ENCODE measurements at regions not wholly inside any gene's neighbourhood (a gene's known extent, or its start where the extent isn't known, plus 50 kb on each side); places are given as distances from the start of the nearest gene placed in this dataset.
"Not testable (repeated sequence)": the region's sequence is repeated elsewhere in the genome, so short reads cannot be mapped to it uniquely, and the experiment has no call there.

DNA sequence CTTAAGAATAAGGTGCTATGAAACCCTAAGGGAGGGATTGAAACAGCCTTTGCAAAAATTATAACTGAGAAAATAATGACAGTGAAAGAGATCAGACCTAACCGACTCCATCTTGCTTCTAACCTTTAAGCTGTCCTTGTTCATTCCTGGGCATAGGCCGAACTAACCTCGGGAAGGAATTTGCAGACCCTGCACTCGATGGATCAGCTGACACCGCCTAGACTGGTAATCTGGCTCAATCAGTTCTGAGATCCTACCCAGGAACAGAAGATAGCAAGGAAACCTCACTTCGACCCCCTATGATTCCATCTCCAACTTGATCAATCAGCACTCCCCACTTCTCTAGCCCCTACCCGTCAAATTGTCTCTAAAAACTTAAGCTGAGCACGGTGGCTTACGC, 66.6 kb upstream of the GOLGA6L6 start:
- H3K4me1 ChIP-seq; DNase-seq (ENCODE audit: low spot score in 2 of 2); H3K27me3 ChIP-seq (ENCODE audit: low read depth); in situ Hi-C loops (cut with MboI; ENCODE audit: low sequenced_read_pairs); H3K4me3 ChIP-seq; H3K36me3 ChIP-seq (replicated peaks); H3K9me3 ChIP-seq: not testable (repeated sequence)

DNA sequence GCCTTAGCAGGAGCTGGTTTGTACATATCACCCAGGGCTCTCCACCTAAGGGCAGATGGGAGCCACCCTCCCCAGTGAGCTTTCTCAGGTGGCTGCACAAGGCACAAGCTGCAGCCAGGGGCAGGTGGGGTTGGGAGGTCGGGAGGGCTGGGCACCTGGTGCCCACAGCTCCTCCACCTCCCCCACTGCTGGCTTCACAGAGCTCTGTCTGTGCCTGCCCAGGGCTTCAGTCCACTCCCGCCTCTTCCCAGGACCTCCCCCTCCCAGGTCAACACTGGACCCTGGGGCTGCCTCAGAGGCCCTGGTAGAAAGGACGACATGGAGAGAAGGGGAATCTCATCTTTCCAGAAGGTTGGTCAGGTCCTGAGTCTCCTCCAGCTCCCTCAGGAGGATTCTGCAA, 55.6 kb upstream of the GOLGA6L6 start:
- in situ Hi-C loops (cut with MboI; ENCODE audit: low sequenced_read_pairs); DNase-seq (ENCODE audit: low spot score in 2 of 2); H3K36me3 ChIP-seq (replicated peaks); H3K9me3 ChIP-seq; H3K4me3 ChIP-seq; H3K4me1 ChIP-seq; H3K27me3 ChIP-seq (ENCODE audit: low read depth): not testable (repeated sequence)

DNA sequence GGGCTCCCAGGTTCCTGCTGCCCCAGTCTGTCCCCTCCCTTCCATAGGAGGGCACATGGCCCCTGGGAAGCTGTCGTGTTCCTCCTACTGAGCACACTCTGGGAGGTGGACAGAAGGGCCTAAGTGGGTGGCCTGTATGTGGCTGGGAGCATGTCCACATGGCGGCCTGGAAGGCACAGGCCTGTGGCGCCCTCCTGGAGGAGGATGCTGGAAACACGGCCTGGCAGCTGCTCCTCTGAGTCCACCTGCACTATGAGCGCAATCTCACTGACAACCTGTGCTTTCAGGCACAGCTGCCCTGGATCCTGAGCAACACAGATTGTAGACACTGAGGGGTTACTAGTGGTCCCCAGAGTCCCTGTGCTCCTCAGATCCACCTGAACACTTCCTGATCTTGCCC, 52.6 kb upstream of the GOLGA6L6 start:
- H3K4me1 ChIP-seq; H3K27me3 ChIP-seq (ENCODE audit: low read depth); H3K4me3 ChIP-seq; in situ Hi-C loops (cut with MboI; ENCODE audit: low sequenced_read_pairs); H3K36me3 ChIP-seq (replicated peaks); H3K9me3 ChIP-seq; DNase-seq (ENCODE audit: low spot score in 2 of 2): not testable (repeated sequence)

DNA sequence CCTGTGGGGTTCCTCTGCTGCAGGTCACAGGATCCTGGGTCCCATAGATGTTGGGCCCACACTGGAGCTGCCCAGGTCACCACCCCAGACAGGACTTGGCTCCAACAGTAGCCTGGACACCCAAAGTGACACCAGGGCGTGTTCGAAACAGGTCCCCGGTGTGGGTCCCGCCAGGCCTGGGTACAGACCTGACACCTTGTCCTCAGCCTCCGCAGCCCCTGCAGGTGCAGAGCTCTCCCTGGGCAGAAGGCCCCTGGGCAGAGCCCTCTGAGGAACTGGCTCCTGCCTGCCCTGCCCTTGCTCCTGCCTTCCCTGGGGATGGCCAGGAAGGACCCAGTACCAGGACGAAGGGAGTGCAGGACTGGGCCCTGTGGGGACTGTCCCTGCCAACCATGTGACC, 50.3 kb upstream of the GOLGA6L6 start:
- H3K36me3 ChIP-seq (replicated peaks); H3K4me3 ChIP-seq; H3K4me1 ChIP-seq; DNase-seq (ENCODE audit: low spot score in 2 of 2); H3K27me3 ChIP-seq (ENCODE audit: low read depth); H3K9me3 ChIP-seq; in situ Hi-C loops (cut with MboI; ENCODE audit: low sequenced_read_pairs): not testable (repeated sequence)
